ENCODE measurements at regions not wholly inside any gene's neighbourhood (a gene's known extent, or its start where the extent isn't known, plus 50 kb on each side); places are given as distances from the start of the nearest gene placed in this dataset.

DNA sequence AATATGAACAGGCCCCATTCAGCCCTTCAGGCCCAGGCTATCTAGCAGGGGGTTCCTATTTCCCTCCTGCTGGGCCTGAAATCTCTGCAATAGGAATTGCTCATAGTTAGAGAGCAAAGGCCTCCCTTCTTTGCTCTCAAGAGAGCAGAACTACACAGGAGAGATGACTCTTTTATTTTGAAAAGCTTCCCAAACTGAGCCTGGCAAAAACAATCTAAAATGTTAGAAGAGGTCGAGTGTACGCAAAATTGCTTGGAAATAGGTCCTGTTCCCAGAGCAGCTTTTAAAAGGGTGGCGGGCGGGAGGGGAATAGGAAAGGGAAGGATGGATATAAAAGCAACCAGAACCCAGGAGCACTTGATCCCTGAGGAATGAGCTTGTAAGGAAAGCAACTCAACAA, 68.4 kb upstream of the APCDD1 start:
- DNase-seq (ENCODE audit: low spot score): no peak

DNA sequence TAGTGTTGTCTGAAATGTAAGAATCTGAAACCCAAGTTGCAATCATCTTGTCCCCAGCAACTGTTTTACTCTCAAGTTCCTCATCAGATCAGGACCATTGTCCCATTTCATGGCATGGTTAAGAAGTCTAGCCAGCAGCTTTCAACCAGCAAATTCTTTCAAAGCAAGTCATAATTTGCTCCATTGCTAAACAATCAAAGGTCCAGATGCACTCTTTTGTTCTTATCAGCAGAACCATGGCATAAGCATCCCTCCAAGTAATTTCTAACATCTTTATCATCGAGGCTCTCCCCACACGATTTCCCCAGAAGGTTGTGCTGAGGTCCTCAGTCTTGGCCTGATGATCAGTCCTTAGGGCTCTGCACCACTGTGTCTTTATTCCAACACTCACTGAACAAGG, 67.5 kb upstream of the APCDD1 start:
- DNase-seq (ENCODE audit: low spot score): no peak

DNA sequence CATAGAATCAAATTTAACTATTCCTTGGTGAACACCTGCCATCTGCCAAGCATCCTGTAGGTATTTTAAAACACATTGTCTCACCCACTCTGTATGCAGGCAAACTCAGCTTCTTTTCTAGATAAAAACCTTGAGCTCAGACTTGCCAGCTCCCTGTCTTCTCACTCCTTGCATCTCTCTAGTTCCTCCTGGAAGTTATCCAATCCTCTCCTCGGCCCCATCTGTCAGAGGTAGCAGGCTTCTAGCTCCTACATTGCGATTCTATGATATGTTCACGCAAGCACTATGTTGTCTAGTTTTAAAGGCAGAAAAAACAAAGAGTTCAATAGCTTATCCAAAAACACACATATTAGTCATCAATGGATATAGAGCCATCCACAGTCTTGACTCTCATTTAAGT, 67.0 kb upstream of the APCDD1 start:
- no peak for DNase-seq (ENCODE audit: low spot score)

DNA sequence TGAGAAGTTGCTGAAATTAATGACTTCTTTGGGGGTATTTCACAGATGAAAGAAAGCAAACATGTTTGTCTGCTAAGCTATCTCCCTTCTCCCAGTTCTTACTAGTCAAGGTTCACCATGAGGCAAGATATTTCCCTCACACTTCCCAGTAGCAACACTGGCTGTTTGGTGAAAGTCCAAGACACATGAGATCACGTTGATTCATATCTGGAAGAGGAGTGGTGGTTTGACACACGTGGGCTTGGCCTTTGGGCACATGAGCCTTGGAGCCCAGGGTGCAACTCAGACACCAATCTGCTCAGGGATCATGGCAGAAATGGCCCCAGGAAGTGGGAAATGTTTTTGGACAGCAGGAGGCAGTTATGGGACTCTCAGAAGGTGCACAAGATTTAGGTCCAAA, 66.1 kb upstream of the APCDD1 start:
- DNase-seq (ENCODE audit: low spot score): no peak

DNA sequence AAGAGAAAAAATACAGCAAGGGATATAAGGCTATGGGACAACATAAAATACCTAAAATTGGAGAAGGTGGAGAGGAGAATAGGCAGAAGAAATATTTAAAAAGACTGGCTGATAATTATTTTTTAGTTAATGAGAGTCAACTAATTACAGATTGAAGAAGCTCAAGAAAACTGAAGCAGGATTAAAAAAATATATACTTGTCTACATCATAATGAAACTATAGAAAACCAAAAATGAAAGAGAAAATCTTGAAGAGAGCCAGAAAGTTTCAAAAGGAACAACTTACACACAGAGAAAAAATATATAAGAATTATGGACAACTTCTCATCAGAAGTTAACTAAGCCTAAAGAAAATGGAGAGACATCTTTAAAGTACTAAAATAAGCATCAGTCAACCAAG, 62.9 kb upstream of the APCDD1 start:
- DNase-seq (ENCODE audit: low spot score): no peak

DNA sequence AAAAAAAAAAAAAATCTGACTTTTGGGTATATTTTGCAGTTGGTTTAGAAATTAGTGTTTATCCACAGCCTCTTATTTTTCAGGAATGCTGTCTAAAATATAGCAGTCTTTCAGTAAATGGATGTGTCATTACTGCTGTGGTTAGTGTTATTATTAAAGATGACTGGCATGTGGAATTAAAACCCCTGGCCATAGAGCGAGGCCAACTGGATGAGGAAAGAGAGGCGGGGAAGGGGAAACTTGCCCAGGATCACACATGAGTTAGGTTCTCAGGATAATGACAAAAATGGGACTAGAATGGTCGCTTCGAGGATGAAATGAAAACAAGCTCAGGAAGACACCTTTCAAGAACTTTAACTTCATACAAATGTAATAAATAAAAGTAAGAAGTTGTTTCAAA, 57.4 kb upstream of the APCDD1 start:
- no peak for DNase-seq (ENCODE audit: low spot score)

DNA sequence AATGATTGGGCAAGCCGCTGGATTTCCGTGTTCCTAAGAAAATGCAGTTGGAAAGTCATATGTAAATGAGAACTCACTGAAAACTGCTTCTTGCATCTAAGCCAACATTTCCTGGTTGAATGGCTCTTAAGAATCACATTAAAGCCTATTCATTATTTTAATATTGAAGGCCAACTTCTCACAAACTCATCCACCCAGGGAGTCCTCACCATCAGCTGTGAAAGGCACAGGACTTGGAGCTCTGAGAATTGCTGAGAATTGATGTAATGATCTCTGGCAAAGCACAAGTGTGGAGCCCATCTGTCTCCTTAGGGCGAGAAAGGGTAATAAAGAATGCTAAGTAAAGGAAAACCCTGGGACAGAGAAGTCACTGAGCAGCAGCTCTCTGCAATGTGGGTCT, 55.9 kb upstream of the APCDD1 start:
- no peak for DNase-seq (ENCODE audit: low spot score)

DNA sequence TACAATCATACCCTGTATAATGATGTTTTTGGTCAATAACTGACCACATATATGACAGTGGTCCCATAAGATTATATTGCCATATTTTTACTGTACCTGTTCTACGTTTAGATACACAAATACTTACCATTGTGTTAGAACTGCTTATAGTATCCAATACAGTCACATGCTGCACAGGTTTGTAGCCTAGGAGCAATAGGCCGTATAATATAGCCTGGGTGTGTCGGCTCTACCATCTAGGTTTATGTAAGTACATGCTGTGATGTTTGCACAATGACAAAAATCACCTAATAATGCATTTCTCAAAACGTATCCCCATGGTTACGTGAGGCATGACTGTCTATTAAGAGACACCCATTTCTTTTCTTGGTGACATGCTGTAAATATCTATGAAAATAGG, 55.0 kb upstream of the APCDD1 start:
- no peak for DNase-seq (ENCODE audit: low spot score)

DNA sequence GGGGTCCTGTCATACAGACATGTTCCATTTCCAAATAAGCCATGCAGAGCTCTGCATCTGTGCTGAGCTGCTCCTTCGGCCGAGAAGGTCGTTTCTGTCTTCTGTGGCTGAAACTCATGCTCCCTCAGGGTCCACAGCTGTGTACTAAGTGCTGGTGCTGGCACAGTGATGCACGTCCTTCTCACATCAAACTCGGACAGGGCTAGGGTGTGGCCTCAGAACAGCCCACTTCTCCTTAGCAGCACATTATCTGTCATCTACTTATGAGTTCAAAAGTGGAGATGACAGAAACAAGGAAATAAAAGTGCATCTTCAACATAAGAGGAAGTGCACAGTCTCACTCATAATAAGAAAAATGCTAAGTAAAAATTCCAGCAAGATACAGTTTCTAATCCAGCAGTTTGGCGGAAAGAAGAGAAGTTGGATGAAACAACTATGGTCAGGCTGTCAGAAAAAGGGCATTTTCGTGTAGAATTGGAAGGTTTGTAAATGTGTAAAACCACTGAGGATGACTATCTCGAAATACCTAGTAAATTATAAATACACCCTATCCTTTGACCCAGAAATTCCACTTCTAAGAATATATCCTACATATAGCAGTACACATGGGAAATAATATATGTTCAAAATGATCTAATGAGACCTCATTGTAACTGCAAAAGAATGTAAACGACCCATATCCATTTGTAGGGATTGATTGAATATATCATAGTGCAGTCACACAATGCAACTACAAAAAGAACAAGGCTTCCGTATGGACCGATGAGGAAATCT, 53.7 kb upstream of the APCDD1 start:
- DNase-seq (ENCODE audit: low spot score): no peak

DNA sequence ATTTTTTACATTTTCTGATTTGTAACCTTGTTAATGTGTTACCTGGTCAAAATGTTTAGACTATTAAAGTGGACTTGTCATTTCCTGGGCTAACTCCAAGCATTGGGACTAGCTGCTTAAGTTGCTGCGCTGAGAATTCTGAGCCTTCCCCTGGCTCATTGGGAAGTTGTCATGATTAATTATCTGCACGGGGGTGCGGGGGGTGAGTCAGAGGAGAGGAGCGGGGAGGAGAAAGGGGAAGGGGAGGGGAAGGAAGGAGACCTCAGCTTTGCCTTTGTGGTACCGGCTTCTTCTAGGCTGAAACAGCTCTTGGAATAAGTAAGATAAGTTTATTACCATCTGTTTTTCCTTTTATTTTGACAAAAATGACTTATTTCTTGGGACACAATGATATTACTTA, 52.9 kb upstream of the APCDD1 start:
- DNase-seq (ENCODE audit: low spot score): no peak

DNA sequence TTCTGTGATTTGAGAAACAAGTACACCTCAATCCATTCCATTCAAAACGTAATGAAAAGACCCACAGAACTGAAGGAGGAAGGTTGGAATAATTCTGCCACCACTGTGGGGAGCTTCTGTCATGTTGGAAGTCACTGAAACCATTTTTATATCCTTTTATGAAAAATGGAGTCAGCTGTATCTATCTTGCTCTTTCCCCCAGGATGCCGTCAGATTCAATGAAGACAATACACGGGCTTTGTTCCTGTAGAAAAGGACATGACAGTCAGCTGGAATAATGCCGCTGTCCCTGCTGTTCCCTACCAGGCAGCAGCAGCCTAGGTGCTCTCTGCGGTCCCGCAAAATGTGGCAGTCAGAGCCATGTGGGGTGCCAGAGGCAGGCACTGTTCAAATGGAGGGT, 52.5 kb upstream of the APCDD1 start:
- no peak for DNase-seq (ENCODE audit: low spot score)

DNA sequence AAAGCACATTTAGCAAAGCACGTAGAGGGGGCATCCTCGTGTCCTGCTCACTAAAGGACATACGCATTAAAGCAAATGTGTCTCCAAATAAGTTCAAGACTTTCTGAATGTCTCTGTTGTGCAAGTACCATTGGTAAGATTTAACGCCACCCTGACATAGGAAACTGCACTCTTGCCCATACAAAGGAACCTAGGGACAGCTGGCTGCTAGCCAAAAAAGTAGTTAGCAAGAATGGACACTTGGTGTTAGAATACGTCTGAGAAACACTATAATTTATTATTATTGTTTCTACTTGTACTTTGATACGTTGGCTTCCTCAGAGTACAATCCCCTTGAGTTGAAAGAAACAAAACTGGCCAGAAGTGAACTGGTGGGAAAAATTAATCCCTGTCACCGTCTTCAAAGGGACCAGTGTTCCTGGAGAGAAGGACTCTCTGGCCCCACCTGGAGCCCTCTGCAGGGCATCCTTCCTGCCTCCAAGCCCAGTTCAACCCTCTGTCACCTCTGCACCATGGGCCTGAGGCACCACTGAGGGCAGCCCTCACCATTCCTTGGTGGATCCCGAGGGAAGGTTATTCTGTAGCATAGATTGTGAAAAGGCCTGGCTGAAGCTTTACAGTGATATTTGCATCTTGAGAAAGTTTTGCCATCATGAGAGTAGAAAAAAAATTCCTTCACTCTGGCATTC, 51.4 kb upstream of the APCDD1 start:
- DNase-seq (ENCODE audit: low spot score): no peak

DNA sequence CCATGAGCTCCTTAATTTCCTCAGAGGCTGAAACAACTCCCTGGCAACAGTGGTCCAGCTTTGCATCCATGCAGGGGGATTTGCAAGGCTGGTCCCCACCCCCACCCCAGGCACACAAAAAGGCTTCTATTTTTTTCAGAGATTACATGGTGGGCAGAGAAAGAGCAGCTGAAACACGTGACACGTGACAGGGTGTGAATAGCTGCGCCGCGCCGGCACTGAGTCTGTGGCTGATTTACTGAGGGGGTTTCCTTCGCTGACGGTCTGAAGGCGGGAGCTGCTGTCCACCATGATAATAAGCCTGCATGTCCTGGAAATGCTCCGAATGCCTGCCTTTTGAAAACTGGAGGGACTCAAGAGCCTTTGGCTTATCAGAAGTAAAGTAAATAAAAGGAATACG, 50.7 kb upstream of the APCDD1 start:
- DNase-seq (ENCODE audit: low spot score): no peak

DNA sequence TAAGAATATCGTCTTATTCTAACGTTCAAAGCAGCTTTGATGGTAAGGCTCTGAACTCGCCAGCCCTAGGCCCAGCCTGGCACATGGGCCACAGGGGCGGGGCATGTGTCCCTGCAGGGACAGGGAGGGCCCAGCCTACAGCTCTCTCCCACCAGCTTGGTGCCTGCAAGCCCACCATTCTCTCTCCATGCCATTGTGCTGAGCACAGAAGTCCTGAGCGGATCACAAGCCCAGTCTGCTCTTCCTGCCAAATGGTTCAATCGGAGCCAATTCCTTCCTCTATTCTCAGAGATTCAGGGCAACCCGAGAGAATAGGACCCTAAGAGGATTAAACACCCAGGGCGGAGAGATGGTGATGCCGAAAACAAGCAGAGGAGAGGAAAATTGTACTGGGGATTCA, 50.3 kb upstream of the APCDD1 start:
- DNase-seq (ENCODE audit: low spot score): no peak

All from COLO829 (cell line).